Adrenal gland (tissue), 9 donors: ENCODE measurements at regions not wholly inside any gene's neighbourhood (a gene's known extent, or its start where the extent isn't known, plus 50 kb on each side); places are given as distances from the start of the nearest gene placed in this dataset.

Source experiments
- DNase-seq, 7 donors: peaks; one replicate each; pipeline ENCODE4 v3.0.0-alpha.2; 2019 to 2020
- H3K27ac ChIP-seq, 5 donors: fragments of 200-600 bp; sonication (generic) in 4 of 5; 1 replicate in 3 of 5; 2 replicates in 2 of 5; pipeline versions ENCODE4 v1.5.1 to v1.8.0; 2016 to 2020; ENCODE audit warnings: mild to moderate bottlenecking in 1 of 5
- H3K27me3 ChIP-seq: fragments of 200-600 bp; 2 replicates; pipeline ENCODE4 v1.8.0; 2021
- H3K36me3 ChIP-seq, 2 donors: fragments of 200-600 bp; replicated peaks in 1 of 2; 1 replicate in 1 of 2; 2 replicates in 1 of 2; pipeline versions ENCODE4 v1.5.1 to v1.8.0; 2018 to 2022
- H3K4me1 ChIP-seq, 2 donors: fragments of 200-600 bp; replicated peaks in 1 of 2; 1 replicate in 1 of 2; 2 replicates in 1 of 2; pipeline versions ENCODE4 v1.5.1 to v1.8.0; 2018 to 2021
- H3K4me3 ChIP-seq, 4 donors: fragments of 200-600 bp; sonication (generic) in 3 of 4; one replicate each; pipeline ENCODE4 v1.5.1; 2016 to 2018
- H3K9me3 ChIP-seq, 3 donors: fragments of 200-600 bp; sonication (generic) in 1 of 3; replicated peaks in 1 of 3; 1 replicate in 2 of 3; 2 replicates in 1 of 3; pipeline versions ENCODE4 v1.5.1 to v1.8.0; 2016 to 2021
- POLR2A ChIP-seq, 2 donors: fragments of 450-650 bp; IDR thresholded peaks; one replicate each; pipeline ENCODE4 v1.6.1; 2017; ENCODE audit warnings: antibody characterized with exemption in 2 of 2, mild to moderate bottlenecking in 2 of 2, moderate library complexity in 1 of 2
- WGBS, 4 donors: extraction: QIAGEN DNeasy Blood & Tissue Kit in 2 of 4; methylation state at CpG; one replicate each; pipeline versions ENCODE4 v1.1.5 to v1.1.7; 2013 to 2017; 5-methylcytosine and 5-hydroxymethylcytosine counted together
- intact Hi-C, 2 donors: fragments of 100-400 bp; cut with DNase I; formaldehyde crosslinking; loops; one replicate each; pipeline versions ENCODE4 v1.14.1 to v1.15.0; 2022 to 2023
- TF ChIP-seq, protein P1 (sequence below), 6 experiments: fragments of 450-650 bp in 4 of 6; fragments of 200-600 bp in 2 of 6; sonication (generic) in 1 of 6; IDR thresholded peaks; 1 replicate in 5 of 6; 2 replicates in 1 of 6; pipeline versions ENCODE4 v1.5.1 to v1.8.0; 2016 to 2021; ENCODE audit warnings: antibody characterized with exemption in 6 of 6, mild to moderate bottlenecking in 2 of 6, moderate library complexity in 1 of 6
- donor health status: healthy with polysubstance abuse.
- donor health status: Bipolar disorder and iron deficiency.
- donor health status: DM: yes; HTN: yes; CAD: no.
- donor health status: DM: no; HTN: no; CAD: no.
- donor health status: DM: no; HTN: no; CAD: no.

DNA sequence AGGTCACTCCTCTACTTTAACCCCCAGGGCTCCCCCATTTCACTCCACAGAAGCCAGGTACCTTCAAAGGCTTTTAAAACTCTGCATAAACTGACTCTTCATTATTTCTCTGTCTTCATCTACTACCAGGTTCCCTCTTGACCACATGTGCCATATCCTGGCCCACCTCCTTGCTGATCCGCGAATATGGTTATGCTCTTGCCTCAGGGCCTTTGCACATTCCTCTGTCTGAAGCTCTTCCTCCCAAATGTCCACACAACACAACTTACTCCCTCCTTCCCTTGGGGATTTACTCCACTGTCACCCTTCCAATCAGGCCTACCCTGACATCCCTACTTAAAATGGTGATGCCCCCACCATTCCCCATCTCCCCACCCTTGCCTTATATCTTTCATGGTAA is 134.6 kb upstream of the ANKRD55 start:
- intact Hi-C loops: no loop called here
- H3K27me3 ChIP-seq: no peaks in the 10 kb centered on the region
- no peaks in the 10 kb centered on the region for H3K36me3 ChIP-seq
- H3K9me3 ChIP-seq: no peaks in the 10 kb centered on the region
- TF ChIP-seq POLR2A (IDR thresholded peaks at IDR 0.05): no peak
- TF ChIP-seq, protein P1, sequence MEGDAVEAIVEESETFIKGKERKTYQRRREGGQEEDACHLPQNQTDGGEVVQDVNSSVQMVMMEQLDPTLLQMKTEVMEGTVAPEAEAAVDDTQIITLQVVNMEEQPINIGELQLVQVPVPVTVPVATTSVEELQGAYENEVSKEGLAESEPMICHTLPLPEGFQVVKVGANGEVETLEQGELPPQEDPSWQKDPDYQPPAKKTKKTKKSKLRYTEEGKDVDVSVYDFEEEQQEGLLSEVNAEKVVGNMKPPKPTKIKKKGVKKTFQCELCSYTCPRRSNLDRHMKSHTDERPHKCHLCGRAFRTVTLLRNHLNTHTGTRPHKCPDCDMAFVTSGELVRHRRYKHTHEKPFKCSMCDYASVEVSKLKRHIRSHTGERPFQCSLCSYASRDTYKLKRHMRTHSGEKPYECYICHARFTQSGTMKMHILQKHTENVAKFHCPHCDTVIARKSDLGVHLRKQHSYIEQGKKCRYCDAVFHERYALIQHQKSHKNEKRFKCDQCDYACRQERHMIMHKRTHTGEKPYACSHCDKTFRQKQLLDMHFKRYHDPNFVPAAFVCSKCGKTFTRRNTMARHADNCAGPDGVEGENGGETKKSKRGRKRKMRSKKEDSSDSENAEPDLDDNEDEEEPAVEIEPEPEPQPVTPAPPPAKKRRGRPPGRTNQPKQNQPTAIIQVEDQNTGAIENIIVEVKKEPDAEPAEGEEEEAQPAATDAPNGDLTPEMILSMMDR (IDR thresholded peaks at IDR 0.05): no peak
- 84 to 98% (median 90%) methylated on average over 2 of the region's 2 CpGs for WGBS, 4 donors
- H3K27ac ChIP-seq: no peak overlapping the region
- DNase-seq: no peak
- no peak overlapping the region for H3K4me3 ChIP-seq
- no peaks in the 10 kb centered on the region for H3K4me1 ChIP-seq

DNA sequence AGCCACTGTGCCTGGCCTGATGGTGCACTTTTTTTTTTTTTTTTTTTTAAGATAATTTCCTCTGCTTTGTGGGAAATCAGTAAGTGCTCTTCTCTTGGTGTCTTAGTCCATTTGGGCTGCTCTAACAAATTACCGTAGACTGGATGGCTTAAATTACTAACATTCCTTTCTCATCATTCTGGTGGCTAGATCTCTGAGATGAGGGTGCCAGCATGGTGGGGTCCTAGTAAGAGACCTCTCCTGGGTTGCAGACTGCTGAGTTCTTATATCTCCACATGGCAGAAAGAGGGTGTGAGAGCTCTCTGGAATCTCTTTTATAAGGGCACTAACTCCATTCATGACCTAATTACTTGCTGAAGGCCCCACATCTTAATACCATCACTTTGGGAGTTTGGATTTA is 133.9 kb upstream of the ANKRD55 start:
- Histone ChIP-seq H3K27ac (no peak overlapping the region), H3K9me3 (no peaks in the 10 kb centered on the region), H3K36me3 (no peaks in the 10 kb centered on the region), H3K4me3 (no peak overlapping the region), H3K4me1 (no peaks in the 10 kb centered on the region), H3K27me3 (no peaks in the 10 kb centered on the region)
- TF ChIP-seq, protein P1 (IDR thresholded peaks at IDR 0.05): no peak
- TF ChIP-seq POLR2A (IDR thresholded peaks at IDR 0.05): no peak
- intact Hi-C loops: no loop called here
- WGBS, 4 donors: 98 to 100% (median 100%) methylated on average over 1 of the region's 1 CpG
- no peak for DNase-seq

DNA sequence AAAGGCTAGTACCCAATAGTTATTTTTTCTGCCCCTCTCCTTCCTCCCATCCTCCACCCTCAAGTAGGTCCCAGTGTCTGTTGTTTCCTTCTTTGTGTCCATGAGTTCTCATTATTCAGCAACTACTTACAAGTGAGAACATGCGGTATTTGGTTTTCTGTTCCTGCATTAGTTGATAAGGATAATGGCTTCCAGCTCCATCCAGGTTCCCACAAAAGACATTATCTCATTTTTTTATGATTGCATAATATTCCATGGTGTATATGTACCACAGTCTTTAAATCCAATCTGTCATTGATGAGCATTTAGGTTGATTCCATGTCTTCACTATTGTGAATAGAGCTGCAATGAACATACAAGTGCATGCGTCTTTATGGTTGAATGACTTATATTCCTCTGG is 128.3 kb upstream of the ANKRD55 start:
- Histone ChIP-seq H3K9me3 (no peaks in the 10 kb centered on the region), H3K27ac (no peak overlapping the region), H3K27me3 (no peaks in the 10 kb centered on the region), H3K4me1 (peaks cover 3 to 14% of the 10 kb centered on the region in 2 donors), H3K36me3 (no peaks in the 10 kb centered on the region), H3K4me3 (no peak overlapping the region)
- intact Hi-C loops: no loop called here
- 89 to 100% (median 93%) methylated on average over 2 of the region's 2 CpGs for WGBS, 4 donors
- no peak for TF ChIP-seq POLR2A (IDR thresholded peaks at IDR 0.05)
- TF ChIP-seq, protein P1 (IDR thresholded peaks at IDR 0.05): no peak
- DNase-seq: no peak

DNA sequence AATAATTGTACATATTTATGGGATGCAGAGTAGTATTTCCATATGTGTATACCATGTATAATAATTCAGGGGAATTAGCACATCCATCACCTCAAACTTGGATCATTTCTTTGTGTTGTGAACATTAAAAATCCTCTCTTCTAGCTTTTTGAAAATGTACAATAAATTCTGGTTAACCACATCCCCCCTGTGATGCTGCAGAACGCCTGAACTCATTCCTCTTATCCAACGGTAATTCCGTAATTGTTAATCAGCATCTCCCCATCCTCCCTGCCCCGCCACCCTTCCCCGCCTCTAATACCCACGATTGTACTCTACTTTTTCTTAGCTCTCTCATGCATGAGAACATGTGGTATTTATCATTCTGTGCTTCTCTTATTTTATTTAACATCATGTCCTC is 127.7 kb upstream of the ANKRD55 start:
- H3K9me3 ChIP-seq: no peaks in the 10 kb centered on the region
- H3K27ac ChIP-seq: no peak overlapping the region
- intact Hi-C loops: no loop called here
- H3K36me3 ChIP-seq: no peaks in the 10 kb centered on the region
- 76 to 89% (median 79%) methylated on average over 6 of the region's 6 CpGs for WGBS, 4 donors
- H3K4me1 ChIP-seq: peaks cover 3 to 14% of the 10 kb centered on the region in 2 donors
- no peaks in the 10 kb centered on the region for H3K27me3 ChIP-seq
- no peak for DNase-seq
- H3K4me3 ChIP-seq: no peak overlapping the region
- TF ChIP-seq POLR2A (IDR thresholded peaks at IDR 0.05): no peak
- TF ChIP-seq, protein P1 (IDR thresholded peaks at IDR 0.05): no peak
